ENCODE measurements at regions not wholly inside any gene's neighbourhood (a gene's known extent, or its start where the extent isn't known, plus 50 kb on each side); places are given as distances from the start of the nearest gene placed in this dataset.
A peak's percentile ranks its signal among the peaks of the same experiment; 100 is the strongest.

DNA sequence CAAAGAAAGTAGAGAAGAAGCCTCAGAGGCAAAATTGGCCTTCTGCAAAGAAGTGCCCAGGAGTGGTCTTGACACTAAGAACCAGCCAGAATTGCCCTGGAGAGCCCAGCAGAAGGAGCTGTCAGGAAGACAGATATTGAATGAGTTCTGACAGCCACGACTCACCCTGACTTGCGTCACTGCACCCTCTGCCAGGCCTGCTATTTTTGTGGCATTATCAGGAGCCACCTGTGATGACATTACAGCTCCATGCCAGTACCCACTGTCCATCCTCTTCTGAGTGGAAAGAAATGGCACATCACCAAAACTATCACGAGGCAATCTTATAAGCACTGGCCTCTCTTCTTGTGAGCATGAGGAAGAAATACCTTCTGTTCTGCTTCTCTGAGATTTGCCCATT, 67.7 kb downstream of the SMIM20 start:
- ATAC-seq (no peak), DNase-seq (no peak)

DNA sequence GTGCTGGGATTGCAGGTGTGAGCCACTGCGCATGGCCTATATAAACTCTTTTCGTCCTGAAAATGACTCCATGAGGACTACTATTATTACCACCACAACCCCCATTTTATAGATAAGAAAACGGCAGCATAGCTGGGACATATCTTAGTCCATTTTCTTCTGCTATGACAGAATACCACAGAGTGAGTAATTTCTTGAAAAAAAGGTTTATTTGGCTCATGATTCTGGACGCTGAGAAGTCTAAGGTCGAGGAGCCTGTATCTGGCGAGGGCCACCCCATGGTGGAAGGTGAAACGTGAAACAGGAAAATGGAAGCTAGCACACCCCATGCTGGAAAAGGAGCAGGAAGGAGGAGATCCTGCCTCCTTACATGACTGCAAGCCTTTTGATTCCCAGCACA, 68.9 kb downstream of the SMIM20 start:
- H3K4me3 ChIP-seq: no peak overlapping the region
- H3K9me3 ChIP-seq: no peaks in the 10 kb centered on the region
- H3K27me3 ChIP-seq (ENCODE audit: low read depth): no peaks in the 10 kb centered on the region
- DNase-seq (no peak), ATAC-seq (no peak)
- TF ChIP-seq, protein P1, sequence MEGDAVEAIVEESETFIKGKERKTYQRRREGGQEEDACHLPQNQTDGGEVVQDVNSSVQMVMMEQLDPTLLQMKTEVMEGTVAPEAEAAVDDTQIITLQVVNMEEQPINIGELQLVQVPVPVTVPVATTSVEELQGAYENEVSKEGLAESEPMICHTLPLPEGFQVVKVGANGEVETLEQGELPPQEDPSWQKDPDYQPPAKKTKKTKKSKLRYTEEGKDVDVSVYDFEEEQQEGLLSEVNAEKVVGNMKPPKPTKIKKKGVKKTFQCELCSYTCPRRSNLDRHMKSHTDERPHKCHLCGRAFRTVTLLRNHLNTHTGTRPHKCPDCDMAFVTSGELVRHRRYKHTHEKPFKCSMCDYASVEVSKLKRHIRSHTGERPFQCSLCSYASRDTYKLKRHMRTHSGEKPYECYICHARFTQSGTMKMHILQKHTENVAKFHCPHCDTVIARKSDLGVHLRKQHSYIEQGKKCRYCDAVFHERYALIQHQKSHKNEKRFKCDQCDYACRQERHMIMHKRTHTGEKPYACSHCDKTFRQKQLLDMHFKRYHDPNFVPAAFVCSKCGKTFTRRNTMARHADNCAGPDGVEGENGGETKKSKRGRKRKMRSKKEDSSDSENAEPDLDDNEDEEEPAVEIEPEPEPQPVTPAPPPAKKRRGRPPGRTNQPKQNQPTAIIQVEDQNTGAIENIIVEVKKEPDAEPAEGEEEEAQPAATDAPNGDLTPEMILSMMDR (IDR thresholded peaks at IDR 0.05): no peak
- intact Hi-C loops (cut with DNase I): no loop called here
- no peak overlapping the region for H3K27ac ChIP-seq
- peaks cover 4% of the 10 kb centered on the region for H3K4me1 ChIP-seq
- no peaks in the 10 kb centered on the region for H3K36me3 ChIP-seq

More for the DNA sequence above, 67.7 kb downstream of the SMIM20 start:
- H3K36me3 ChIP-seq: no peaks in the 10 kb centered on the region
- H3K9me3 ChIP-seq: no peaks in the 10 kb centered on the region
- H3K4me3 ChIP-seq: no peak overlapping the region
- H3K27ac ChIP-seq: no peak overlapping the region
- H3K4me1 ChIP-seq: no peaks in the 10 kb centered on the region
- intact Hi-C loops (cut with DNase I): no loop called here
- no peaks in the 10 kb centered on the region for H3K27me3 ChIP-seq (ENCODE audit: low read depth)
- TF ChIP-seq, protein P1 (IDR thresholded peaks at IDR 0.05): no peak

DNA sequence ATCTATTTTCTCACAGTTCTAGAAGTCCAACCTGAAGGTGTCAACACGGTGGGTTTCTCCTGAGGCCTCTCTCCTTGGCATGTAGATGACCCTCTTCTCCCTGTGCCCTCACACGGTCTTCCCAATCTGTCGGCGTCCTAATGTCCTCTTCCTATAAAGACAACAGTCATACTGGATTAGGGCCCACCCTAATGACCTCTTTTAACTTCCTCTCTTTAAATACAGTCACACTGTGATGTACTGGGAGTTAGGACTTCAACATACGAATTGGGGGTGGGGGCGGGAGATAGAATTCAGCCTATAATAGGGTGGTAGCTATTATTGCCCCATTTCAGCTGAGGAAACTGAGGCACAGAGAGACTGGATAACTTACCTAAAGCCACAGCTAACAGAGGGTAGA, 70.2 kb downstream of the SMIM20 start:
- ATAC-seq: peak in 1 of 2 donors; percentile 29
- Histone ChIP-seq H3K9me3 (no peaks in the 10 kb centered on the region), H3K27me3 (ENCODE audit: low read depth) (no peaks in the 10 kb centered on the region), H3K4me1 (peaks cover 12% of the 10 kb centered on the region), H3K27ac (no peak overlapping the region), H3K4me3 (no peak overlapping the region), H3K36me3 (no peaks in the 10 kb centered on the region)
- no peak for DNase-seq
- intact Hi-C loops (cut with DNase I): no loop called here
- TF ChIP-seq, protein P1 (IDR thresholded peaks at IDR 0.05): no peak

DNA sequence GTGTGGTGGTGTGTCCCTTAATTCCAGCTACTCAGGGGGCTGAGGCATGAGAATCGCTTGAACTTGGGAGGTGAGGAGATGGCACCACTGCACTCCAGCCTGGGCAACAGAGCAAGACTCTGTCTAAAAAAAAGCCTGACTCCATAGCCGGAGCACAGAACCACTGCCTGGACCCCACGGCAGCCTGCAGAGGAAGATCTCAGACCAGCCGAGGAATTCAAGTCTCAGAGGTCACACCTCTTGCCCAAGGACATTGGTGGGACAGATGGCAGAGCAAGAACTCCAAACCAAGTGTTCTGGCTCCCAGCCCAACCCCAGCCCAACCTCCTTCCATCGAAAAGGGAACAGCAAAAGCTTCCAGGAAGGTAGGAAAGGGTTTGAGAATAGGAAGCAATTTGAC, 70.8 kb downstream of the SMIM20 start:
- H3K9me3 ChIP-seq: no peaks in the 10 kb centered on the region
- TF ChIP-seq, protein P1 (IDR thresholded peaks at IDR 0.05): no peak
- H3K4me1 ChIP-seq: peaks cover 12% of the 10 kb centered on the region
- H3K4me3 ChIP-seq: no peak overlapping the region
- DNase-seq: no peak
- intact Hi-C loops (cut with DNase I): no loop called here
- H3K36me3 ChIP-seq: no peaks in the 10 kb centered on the region
- no peak overlapping the region for H3K27ac ChIP-seq
- no peak for ATAC-seq
- H3K27me3 ChIP-seq (ENCODE audit: low read depth): no peaks in the 10 kb centered on the region

DNA sequence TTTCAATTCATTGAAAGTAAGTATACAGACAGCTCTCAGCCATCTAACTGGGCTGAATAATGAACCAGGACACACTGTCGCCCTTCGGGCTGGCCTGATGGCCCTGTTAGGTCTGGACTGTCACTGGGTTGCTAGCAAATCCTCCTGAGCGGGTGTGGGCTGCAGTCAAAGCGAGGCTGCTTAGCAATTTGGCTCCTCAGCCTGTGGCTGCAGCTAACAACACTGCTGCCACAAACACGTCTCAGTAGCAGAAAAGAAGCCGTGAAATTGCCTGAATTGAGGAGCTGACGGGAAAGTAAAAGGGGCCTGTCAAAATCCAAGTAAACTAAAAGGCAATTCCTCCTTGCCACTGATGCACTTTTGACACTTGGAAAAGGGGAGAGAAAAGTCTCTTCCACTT, 72.8 kb downstream of the SMIM20 start:
- Histone ChIP-seq H3K9me3 (no peaks in the 10 kb centered on the region), H3K4me3 (no peak overlapping the region), H3K27me3 (ENCODE audit: low read depth) (no peaks in the 10 kb centered on the region), H3K4me1 (peaks cover 12% of the 10 kb centered on the region), H3K36me3 (no peaks in the 10 kb centered on the region), H3K27ac (no peak overlapping the region)
- TF ChIP-seq, protein P1 (IDR thresholded peaks at IDR 0.05): no peak
- intact Hi-C loops (cut with DNase I): no loop called here
- DNase-seq: no peak
- ATAC-seq: no peak

DNA sequence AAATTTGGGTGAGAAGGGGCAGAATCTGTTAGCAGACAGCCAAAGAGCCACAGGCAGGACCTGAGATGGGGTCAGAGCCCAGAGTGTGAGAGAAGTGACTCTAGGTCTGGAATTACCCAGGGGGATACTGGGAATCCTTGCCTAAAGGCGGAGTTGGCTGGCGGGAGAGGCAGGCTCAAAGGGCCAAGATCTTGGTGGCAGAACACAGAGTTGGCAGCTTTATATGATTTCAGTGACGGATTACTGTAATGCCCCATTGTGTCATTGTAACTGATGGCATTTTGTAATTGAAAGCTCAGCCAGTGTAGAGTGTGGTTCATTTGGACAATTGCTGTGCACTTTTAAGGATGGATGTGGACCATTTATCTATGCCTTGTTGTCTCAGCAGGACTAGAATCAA, 77.3 kb downstream of the SMIM20 start:
- TF ChIP-seq, protein P1 (IDR thresholded peaks at IDR 0.05): no peak
- DNase-seq (no peak), ATAC-seq (no peak)
- H3K9me3 ChIP-seq: no peaks in the 10 kb centered on the region
- H3K27ac ChIP-seq: no peak overlapping the region
- H3K27me3 ChIP-seq (ENCODE audit: low read depth): no peaks in the 10 kb centered on the region
- no peak overlapping the region for H3K4me3 ChIP-seq
- H3K36me3 ChIP-seq: no peaks in the 10 kb centered on the region
- intact Hi-C loops (cut with DNase I): no loop called here
- peaks cover 12% of the 10 kb centered on the region for H3K4me1 ChIP-seq

Data from lower lobe of right lung (tissue), 2 donors.